GM12878 (cell line): ENCODE measurements at regions not wholly inside any gene's neighbourhood (a gene's known extent, or its start where the extent isn't known, plus 50 kb on each side); places are given as distances from the start of the nearest gene placed in this dataset.

Experiments used
- CBX3 ChIP-seq: fragments of 200-600 bp; sonication (generic); IDR thresholded peaks from 2 replicates; pipeline ENCODE4 v1.6.1; 2016; ENCODE audit warnings: low read depth, borderline replicate concordance
- CTCF ChIP-seq, 3 experiments: IDR thresholded peaks in 2 of 3; conservative IDR thresholded peaks in 1 of 3; 2 replicates each; pipeline ENCODE4 v1.5.1; 2011; ENCODE audit warnings: low read depth in 3 of 3, low read length in 3 of 3, mild to moderate bottlenecking in 3 of 3, control low read depth in 2 of 3, moderate library complexity in 2 of 3, inconsistent platforms in 1 of 3, mixed read lengths in 1 of 3; ENCODE audit not compliant: control insufficient read depth in 2 of 3, insufficient read depth in 1 of 3; ENCODE audit errors: extremely low read depth in 1 of 3
- DPF2 ChIP-seq: fragments of 450-650 bp; IDR thresholded peaks from 2 replicates; pipeline ENCODE4 v1.6.1; 2017; ENCODE audit warnings: mild to moderate bottlenecking
- EZH2 ChIP-seq: IDR thresholded peaks from 2 replicates; pipeline ENCODE4 v1.6.1; 2012; ENCODE audit warnings: low read depth, mild to moderate bottlenecking, control low read depth, inconsistent platforms, low read length, borderline replicate concordance; ENCODE audit not compliant: control insufficient read depth
- MAX ChIP-seq: IDR thresholded peaks from 2 replicates; pipeline ENCODE4 v1.6.1; 2012; ENCODE audit warnings: low read depth, low read length, improper control_type of control experiment
- MTA2 ChIP-seq: fragments of 450-650 bp; IDR thresholded peaks from 2 replicates; pipeline ENCODE4 v1.6.1; 2016; ENCODE audit warnings: low read depth, mild to moderate bottlenecking, moderate library complexity
- PAX8 ChIP-seq: fragments of 450-650 bp; IDR thresholded peaks from 2 replicates; pipeline ENCODE4 v1.6.1; 2017; ENCODE audit warnings: mild to moderate bottlenecking, moderate library complexity
- RAD51 ChIP-seq: fragments of 450-650 bp; IDR thresholded peaks from 2 replicates; pipeline ENCODE4 v1.6.1; 2016; ENCODE audit warnings: moderate library complexity, mild to moderate bottlenecking, inconsistent platforms
- SIN3A ChIP-seq: IDR thresholded peaks from 2 replicates; pipeline ENCODE4 v1.6.1; 2012; ENCODE audit warnings: low read depth, low read length, improper control_type of control experiment
- STAT3 ChIP-seq: IDR thresholded peaks from 2 replicates; pipeline ENCODE4 v1.6.1; 2011; ENCODE audit warnings: low read depth, low read length, improper control_type of control experiment
- TF ChIP-seq, protein P1 (sequence below): fragments of 450-650 bp; IDR thresholded peaks from 2 replicates; pipeline ENCODE4 v1.6.1; 2016; ENCODE audit warnings: mild to moderate bottlenecking, moderate library complexity, borderline replicate concordance

- TF ChIP-seq PAX8 (no peak), RAD51 (no peak), CTCF (IDR thresholded peaks at IDR 0.05 in 2 of 3, conservative IDR thresholded peaks at IDR 0.05 in 1 of 3; ENCODE audit: control insufficient read depth in 2 of 3, extremely low read depth in 1 of 3, insufficient read depth in 1 of 3, low read depth in 3 of 3, low read length in 3 of 3) (no peak), SIN3A (no peak), DPF2 (no peak), CBX3 (no peak), EZH2 (no peak), MAX (no peak), STAT3 (no peak), MTA2 (no peak)
- TF ChIP-seq, protein P1, sequence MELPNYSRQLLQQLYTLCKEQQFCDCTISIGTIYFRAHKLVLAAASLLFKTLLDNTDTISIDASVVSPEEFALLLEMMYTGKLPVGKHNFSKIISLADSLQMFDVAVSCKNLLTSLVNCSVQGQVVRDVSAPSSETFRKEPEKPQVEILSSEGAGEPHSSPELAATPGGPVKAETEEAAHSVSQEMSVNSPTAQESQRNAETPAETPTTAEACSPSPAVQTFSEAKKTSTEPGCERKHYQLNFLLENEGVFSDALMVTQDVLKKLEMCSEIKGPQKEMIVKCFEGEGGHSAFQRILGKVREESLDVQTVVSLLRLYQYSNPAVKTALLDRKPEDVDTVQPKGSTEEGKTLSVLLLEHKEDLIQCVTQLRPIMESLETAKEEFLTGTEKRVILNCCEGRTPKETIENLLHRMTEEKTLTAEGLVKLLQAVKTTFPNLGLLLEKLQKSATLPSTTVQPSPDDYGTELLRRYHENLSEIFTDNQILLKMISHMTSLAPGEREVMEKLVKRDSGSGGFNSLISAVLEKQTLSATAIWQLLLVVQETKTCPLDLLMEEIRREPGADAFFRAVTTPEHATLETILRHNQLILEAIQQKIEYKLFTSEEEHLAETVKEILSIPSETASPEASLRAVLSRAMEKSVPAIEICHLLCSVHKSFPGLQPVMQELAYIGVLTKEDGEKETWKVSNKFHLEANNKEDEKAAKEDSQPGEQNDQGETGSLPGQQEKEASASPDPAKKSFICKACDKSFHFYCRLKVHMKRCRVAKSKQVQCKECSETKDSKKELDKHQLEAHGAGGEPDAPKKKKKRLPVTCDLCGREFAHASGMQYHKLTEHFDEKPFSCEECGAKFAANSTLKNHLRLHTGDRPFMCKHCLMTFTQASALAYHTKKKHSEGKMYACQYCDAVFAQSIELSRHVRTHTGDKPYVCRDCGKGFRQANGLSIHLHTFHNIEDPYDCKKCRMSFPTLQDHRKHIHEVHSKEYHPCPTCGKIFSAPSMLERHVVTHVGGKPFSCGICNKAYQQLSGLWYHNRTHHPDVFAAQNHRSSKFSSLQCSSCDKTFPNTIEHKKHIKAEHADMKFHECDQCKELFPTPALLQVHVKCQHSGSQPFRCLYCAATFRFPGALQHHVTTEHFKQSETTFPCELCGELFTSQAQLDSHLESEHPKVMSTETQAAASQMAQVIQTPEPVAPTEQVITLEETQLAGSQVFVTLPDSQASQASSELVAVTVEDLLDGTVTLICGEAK, result no peak
Measured at GRCh38 chr15:94631608-94632007, 400.2 kb downstream of the MCTP2 start.
